NAMALWA (cell line): ENCODE measurements at regions not wholly inside any gene's neighbourhood (a gene's known extent, or its start where the extent isn't known, plus 50 kb on each side); places are given as distances from the start of the nearest gene placed in this dataset.

ENCODE experiments used
- DNase-seq: peaks from one replicate; pipeline ENCODE4 v3.0.0-alpha.2; 2015; ENCODE audit warnings: low spot score

- no peak for DNase-seq
These were observed 231.3 kb upstream of the NR4A3 start for GRCh38 chr9:99590410-99590809.

GRCh38 chr9:99590840-99591239 lies 230.8 kb upstream of the NR4A3 start:
- peak; percentile 55 for DNase-seq

DNA sequence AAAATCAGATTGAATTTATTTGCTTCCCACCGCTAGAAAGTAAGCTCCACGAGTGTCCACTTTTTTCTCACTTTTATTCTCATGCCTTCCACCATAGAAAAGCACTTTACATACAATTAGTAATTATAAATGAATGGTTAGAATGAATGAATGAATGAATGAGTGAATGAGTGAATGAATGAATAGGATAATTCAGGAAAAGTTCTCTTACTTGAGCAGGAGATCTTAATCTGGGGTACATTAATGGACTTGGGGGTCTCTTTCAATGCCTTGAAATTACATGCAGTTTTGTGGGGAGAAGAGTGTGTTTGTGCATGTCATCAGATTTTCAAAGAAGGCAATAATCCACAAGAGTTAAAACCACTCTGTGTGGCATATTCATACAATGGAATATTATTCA lies 229.9 kb upstream of the NR4A3 start:
- no peak for DNase-seq

DNA sequence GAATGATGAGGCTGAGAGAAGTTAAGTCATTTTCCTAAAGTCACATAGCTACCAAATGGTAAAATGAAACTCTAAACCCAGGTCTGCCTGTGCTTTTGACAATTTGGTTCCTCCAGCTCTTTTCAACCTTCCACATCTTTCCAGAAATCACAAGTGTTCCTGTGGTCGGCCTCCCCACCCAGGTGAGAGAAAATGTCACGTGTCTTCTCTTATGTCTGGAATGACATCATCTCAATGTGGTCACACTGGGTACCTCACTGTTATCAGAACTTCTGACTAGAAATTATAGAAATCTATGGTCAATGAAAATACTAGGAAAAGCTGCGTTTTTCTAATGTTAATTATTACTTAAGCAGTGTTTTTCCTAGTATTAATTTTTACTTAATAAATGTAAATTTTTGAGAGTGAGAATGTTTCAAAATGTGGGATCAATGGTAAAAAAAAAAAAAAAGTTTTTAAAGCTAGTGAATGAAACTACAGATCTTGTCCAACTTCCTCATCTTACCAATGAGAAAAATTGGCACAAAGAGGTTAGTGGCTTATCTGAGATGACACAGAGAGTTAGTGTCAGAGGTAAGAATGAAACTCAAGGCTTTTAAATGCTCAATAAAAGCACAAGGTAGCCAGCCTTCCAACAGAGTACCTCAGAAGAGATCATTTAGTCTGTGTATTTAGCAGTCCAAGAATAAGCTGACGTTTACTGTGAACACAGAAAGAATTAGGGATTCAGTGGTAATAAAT lies 228.7 kb upstream of the NR4A3 start:
- DNase-seq = no peak

- DNase-seq = no peak
These were observed 228.1 kb upstream of the NR4A3 start for GRCh38 chr9:99593610-99594009.

GRCh38 chr9:99594056-99594780 lies 227.5 kb upstream of the NR4A3 start:
- no peak for DNase-seq

DNA sequence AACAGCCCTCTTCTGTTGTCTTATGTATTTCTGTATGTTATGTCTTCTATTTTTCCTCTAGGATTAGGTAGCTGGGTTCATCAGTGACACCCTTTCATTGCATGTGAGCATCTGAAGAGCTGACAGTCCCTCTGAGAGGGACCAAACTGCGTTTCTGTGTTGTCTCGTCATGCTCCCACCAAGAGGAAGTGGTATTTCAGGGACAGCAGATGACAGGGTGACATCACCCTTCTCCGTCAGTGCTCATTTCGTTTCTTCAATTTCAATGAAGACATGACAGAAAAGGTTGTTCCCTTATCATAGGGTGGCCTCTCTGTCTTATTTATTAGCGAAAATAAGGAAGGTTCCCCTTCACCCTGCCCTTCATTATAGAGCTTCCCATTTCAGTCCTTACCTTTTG lies 225.9 kb upstream of the NR4A3 start:
- DNase-seq = peak; percentile 49

DNA sequence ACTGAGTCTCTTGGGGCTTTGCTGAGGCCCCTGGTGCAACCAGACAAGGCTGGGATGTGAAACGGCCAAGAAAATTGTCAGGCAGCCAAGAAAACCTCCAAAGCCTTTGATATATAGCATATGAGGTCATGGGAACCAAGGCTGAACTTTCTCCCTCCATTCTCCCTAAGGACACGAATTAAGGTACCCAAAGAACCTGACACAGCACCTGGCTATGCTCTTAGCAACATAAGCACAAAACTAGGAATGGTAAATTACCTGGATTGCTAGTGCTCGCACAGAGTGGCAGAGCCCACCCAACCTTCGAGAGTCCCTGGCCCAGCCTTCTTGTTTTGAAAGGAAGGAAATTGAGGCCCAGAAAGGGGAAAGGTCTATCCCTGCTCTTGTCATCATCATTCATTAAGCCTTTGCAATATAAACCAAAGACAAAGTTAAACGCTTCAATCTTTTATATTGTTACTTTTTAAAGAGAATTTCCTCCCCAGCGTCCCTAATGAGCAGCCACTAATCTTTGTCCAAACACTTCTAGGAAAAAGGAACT lies 220.0 kb upstream of the NR4A3 start:
- DNase-seq = no peak

DNA sequence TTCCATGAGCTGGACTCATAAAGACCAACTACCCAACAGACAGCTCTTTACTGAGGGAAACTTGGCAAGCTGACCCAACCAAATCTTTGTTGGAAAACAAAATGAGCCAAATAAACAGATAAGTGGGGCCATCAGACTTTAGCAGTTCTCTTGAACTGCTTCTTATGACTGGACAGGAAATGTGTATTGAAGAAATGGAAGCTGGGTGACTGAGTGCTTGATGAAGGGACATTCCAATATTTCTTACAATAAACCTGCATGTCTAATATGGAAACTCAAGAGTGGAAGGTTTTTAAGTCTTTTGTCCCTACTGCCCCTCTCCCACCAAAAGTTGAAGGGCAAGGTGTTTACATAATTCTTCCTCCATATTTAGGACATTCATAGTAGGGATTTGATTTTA lies 218.8 kb upstream of the NR4A3 start:
- no peak for DNase-seq

DNA sequence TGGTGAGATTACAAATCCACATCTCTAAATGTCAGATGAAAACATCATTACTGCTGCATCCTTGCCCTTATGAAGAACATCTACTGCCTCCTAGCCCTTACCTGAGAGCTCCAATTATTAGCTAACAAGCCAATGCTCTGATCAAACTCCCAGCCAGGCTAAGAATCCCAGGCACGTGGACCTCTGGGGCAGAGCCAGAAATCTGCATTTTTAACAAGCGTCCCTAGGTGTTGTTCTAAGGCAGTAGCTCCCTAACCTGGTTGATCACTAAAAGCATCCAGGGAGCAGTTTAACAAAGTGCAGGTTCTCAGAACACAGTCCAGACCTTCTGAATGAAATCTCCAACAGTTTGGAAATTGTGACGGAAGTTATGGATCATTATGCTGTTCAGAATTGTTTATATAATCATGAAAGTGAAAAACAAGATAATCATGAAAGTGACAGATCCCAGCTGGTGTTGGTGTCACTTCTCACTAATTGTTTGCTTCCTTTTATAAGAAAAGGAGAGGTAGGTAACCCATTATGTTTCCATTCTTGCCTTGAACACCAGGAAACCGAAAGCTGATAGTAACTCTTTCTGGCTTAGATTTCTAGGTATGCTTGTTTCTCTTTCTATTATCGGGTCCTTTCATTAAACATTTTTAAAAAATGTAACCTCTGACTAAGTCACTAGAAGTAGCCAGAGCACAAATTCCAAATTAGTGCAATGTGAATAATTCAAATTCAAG lies 216.5 kb upstream of the NR4A3 start:
- no peak for DNase-seq

DNA sequence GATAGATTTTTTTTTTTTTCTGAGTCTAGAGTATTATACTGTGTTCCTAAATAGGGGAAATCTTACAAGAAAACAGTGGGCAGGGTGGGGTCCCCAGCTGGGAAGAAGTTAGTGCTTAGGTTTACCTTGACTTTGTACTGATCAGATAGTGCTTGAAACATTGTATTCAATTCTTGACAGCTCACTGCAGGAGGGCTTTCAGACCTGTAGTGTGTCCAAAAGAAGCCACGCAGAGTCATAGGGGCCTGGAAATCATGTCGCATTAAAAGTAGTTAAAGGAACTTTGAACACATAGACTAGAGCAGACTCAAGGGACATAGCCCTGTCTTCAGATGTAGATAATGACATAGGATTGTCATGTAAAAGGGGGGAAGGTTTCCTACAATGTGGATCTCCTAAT lies 215.4 kb upstream of the NR4A3 start:
- DNase-seq = no peak

DNA sequence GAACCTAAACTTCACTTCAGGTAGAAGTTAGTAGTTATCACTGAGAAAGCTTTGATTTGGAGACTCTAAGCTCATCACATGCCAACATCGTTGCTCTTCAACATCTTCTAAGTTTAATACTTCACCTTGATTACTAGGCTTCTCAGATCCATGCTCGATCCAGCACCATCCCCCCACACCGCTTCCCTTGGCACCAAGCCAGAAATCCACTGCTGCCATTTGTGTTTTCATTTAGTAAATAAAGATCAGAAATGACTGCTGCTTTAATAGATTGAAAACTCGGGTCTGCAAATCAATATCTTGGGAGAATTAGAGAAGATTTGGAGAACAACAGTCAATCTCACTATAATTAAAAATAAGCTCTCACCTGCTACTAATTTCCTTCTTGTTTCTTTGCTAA lies 214.7 kb upstream of the NR4A3 start:
- no peak for DNase-seq

- DNase-seq = no peak
These were observed 213.7 kb upstream of the NR4A3 start for GRCh38 chr9:99607842-99608448.

- no peak for DNase-seq
These were observed 207.3 kb upstream of the NR4A3 start for GRCh38 chr9:99614341-99614740.

GRCh38 chr9:99621040-99621439 lies 200.6 kb upstream of the NR4A3 start:
- DNase-seq = no peak

- DNase-seq = no peak
These were observed 199.0 kb upstream of the NR4A3 start for GRCh38 chr9:99622679-99623078.

DNA sequence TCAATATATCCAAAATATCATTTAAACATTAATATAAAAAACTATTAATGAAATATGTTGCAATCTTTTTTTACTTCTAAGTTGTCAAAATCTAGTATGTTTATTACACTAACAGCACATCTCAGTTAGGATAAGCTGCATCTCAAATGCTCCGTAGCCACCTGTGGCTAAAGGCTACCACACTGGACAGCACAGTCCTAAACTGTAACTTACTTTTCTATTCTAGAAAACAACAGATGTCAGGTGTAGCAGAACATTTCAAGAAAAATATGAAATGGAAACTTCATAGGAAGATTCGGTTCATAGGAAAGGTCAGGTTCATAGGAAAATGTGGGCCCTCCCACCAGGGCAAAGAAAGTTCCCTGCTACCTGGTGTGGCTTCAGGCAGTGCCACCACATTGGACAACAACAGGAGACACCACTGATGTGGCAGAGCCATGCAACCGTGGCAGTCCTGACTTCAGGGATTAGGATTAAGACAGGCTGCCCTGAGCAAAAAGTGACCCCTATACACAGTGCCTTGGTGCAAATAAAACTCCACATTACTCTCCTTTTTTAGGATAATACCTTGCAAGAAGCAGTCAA lies 197.8 kb upstream of the NR4A3 start:
- no peak for DNase-seq

- no peak for DNase-seq
These were observed 197.0 kb upstream of the NR4A3 start for GRCh38 chr9:99624499-99625233.

DNA sequence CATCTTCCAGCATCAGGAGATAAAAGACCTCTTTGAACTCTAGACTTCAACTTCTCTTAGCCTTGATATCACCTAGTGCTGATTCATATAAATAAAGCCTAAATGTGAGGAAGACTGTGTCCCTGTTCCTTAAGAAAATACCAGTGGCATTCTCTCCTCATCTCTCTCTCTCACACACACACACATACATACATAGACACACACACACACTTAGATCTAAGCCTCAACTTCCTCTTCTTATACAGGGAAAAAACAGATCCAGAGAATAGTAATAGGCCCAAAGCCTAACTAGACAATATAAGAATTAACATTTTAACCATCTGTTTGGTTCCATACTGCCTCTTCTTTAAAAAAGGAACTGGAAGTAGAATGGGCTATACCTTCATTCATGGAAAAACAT lies 195.3 kb upstream of the NR4A3 start:
- DNase-seq = no peak

DNA sequence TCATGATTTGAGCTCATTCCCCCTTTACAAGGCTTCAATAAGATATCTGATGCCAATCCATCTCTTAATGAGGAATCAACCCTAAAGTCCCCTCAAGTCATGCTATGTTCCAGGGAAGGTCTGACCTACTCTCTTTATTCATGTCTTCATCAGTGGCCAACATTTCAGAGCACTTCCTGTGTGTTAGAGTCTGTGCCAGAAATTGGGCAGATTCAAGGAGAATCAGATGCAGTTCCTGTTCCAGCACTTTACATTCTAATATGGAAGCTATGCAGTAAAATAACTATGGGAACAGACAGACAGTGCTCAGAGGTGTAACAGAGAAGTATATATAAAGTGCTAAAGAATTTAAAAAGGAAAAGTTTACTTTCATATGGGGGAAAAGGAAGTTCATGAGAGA lies 193.4 kb upstream of the NR4A3 start:
- DNase-seq = no peak

- no peak for DNase-seq
These were observed 192.7 kb upstream of the NR4A3 start for GRCh38 chr9:99628849-99629620.
